Astrocyte (in vitro differentiated cells and primary cell): ENCODE measurements at regions not wholly inside any gene's neighbourhood (a gene's known extent, or its start where the extent isn't known, plus 50 kb on each side); places are given as distances from the start of the nearest gene placed in this dataset.

ENCODE experiments used
- EZH2 ChIP-seq: IDR thresholded peaks from 2 replicates; pipeline ENCODE4 v1.6.1; 2012; ENCODE audit warnings: mild to moderate bottlenecking, low read length, inconsistent platforms; ENCODE audit not compliant: insufficient read depth
- TF ChIP-seq, protein P1 (sequence below): IDR thresholded peaks from 2 replicates; pipeline ENCODE4 v1.5.1; 2011; ENCODE audit warnings: low read depth, mild to moderate bottlenecking, inconsistent platforms, low read length, moderate library complexity; ENCODE audit not compliant: insufficient read depth

DNA sequence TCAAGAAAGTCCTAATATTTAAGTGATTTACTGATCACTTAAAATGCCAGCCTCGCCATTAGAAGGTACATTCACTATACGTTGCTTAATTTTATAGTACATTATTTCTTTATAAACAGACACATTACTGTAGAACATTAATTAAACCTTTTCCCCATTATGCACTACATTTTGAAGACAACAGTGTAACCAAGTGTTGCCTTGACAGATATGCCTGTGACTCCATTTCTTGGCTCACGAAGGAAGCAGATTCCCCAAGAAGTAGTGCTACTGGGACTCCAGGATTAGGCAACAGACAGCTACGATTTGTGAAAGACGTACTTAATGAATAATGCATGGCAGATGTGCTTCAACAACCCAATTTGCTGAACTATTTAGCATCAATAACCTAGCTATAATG, 394.8 kb downstream of the RPS29 start:
- TF ChIP-seq, protein P1, sequence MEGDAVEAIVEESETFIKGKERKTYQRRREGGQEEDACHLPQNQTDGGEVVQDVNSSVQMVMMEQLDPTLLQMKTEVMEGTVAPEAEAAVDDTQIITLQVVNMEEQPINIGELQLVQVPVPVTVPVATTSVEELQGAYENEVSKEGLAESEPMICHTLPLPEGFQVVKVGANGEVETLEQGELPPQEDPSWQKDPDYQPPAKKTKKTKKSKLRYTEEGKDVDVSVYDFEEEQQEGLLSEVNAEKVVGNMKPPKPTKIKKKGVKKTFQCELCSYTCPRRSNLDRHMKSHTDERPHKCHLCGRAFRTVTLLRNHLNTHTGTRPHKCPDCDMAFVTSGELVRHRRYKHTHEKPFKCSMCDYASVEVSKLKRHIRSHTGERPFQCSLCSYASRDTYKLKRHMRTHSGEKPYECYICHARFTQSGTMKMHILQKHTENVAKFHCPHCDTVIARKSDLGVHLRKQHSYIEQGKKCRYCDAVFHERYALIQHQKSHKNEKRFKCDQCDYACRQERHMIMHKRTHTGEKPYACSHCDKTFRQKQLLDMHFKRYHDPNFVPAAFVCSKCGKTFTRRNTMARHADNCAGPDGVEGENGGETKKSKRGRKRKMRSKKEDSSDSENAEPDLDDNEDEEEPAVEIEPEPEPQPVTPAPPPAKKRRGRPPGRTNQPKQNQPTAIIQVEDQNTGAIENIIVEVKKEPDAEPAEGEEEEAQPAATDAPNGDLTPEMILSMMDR, result no peak
- TF ChIP-seq EZH2, result no peak
